ENCODE measurements at regions not wholly inside any gene's neighbourhood (a gene's known extent, or its start where the extent isn't known, plus 50 kb on each side); places are given as distances from the start of the nearest gene placed in this dataset.

GRCh38 chr6:133809406-133809805 is 79.5 kb upstream of the TCF21 start:
- TF ChIP-seq CTCF (IDR thresholded peaks at IDR 0.05) (no peak), POLR2A (IDR thresholded peaks at IDR 0.05) (no peak)

Data from tibial nerve (tissue), 3 donors.